NCI-H748 treated with DMSO at 0.1 percent for 48 hours (cell line): ENCODE measurements at regions not wholly inside any gene's neighbourhood (a gene's known extent, or its start where the extent isn't known, plus 50 kb on each side); places are given as distances from the start of the nearest gene placed in this dataset.

Experiments used
- DNase-seq: peaks from one replicate; lab custom pipeline; 2025; lab: John Stamatoyannopoulos, UW

DNA sequence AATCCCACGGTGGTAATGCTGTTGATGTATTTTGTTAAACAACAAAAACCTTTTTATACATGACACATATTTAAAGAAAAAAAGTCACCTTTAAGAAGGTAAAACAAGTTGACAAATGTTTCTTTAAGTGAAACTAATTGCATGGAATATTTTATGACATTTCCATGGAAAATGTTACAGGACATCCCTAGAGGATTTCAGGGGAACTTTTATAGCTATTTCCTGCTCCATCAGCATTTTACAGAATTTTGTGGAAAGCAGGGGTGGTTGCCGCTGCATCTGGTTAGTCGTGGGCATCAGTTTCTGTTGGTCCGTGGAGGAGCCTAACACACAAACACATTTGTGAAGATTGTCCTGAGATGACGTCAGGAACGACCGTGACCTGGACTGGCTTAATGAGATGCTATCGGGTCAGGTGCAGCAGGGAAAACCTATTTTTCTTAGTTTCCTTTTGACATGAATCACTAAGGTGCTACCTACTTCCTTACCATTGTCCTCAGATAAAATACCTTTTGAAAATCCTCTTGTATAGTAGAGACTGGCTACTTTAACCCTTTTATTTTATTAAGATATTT is 305.1 kb downstream of the MAP2K6 start:
- no peak for DNase-seq

- DNase-seq, result no peak
These were observed 308.0 kb downstream of the MAP2K6 start for GRCh38 chr17:69722518-69722917.

GRCh38 chr17:69723316-69723715 is 308.8 kb downstream of the MAP2K6 start:
- DNase-seq, result no peak

GRCh38 chr17:69723741-69724140 is 309.2 kb downstream of the MAP2K6 start:
- no peak for DNase-seq

GRCh38 chr17:69724238-69724637 is 309.7 kb downstream of the MAP2K6 start:
- no peak for DNase-seq

- no peak for DNase-seq
These were observed 310.6 kb downstream of the MAP2K6 start for GRCh38 chr17:69725146-69725545.

DNA sequence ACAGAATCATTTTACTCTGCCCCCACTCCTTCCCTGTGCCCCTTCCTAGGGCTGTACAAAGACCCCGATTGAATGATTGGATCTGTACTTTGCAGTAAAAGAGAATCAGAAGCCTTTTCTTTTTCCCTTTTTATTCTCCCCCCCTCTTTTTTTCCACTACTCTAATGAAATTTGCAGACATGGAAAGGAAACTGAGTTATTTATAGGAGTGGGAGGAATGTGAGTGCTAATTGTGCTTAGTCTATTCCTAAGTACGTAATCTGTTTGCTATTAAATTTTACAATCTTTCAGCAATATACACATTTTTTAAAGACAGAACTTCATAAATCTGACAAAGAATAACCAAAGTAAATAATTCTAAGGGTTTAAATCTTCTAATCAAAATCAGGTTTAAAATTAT is 314.3 kb downstream of the MAP2K6 start:
- no peak for DNase-seq

DNA sequence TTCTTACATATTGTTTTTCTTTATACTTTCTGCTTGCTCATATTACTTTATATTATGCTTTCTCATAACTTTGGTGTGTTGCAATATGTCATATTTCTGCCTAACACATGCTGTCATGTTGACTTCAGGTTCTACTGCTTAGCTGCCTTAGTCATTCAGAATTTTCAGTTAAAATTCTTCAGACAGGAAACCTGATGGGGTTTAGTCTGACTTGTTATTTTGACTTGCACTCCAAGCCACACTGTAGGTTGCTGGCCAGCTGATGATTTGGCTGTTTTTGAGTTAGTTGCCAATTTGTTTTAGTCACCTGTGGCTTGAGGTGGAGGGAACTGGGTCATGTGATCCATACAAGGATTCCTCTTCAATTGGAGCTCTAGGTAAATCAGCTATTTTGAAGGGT is 315.4 kb downstream of the MAP2K6 start:
- no peak for DNase-seq

GRCh38 chr17:69732272-69732918 is 317.9 kb downstream of the MAP2K6 start:
- DNase-seq, result no peak

DNA sequence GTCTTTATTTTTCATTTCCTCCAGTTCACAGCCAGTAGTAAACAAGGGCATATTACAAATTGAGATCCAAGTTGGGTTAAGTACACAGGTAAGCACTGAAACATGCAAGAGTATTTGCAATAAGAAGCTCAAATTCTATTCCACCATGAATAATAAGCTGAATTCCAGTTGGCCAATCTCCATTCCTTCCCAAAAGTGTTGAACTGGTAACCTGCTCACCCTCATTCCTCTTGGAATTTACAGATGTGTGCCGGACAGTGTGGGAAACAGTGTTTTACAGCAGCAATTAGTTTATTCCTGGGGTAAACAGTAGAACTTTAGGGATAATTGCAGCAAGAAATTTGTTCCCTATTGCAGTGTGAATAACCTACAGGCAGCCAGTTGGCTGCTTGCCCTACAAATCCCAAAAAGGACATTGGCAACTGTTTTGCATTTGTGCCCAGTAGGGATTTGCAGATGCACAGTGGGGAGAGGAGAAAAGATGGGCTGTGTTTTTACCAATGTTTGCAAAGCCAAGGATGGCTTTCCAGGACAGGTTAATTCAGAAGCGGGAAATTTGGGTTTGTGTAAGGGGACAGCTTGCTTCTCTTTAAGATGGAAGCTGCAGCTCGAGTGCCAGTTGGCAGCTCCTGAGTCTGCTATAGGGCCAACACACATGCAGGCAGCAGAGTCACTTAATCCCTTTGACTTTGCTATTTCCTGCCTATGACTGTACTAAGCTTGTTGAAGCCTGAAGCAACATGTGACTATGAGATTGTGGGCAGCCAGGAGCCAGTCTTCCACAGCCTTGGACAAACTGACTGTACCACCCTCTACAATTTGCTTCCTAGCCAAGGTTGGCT is 318.9 kb downstream of the MAP2K6 start:
- no peak for DNase-seq

DNA sequence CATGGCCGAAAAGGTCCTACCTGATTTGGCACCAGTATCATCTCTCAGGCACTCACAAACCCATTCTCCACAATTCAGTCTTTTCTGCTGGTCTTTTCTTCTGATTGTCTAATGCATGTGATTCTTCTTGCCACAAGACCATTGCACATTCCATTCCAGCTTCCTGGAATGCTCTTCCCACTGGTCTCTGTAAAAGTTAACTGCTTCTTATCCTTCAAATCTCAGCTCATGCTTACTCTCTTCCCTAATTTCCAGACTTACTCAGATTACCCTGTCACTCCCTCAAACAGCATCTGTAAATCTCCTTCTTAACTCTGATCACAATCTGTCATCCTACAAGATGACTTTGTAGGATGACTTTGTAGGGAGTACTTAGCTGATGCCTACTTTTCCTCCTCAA is 320.2 kb downstream of the MAP2K6 start:
- no peak for DNase-seq

DNA sequence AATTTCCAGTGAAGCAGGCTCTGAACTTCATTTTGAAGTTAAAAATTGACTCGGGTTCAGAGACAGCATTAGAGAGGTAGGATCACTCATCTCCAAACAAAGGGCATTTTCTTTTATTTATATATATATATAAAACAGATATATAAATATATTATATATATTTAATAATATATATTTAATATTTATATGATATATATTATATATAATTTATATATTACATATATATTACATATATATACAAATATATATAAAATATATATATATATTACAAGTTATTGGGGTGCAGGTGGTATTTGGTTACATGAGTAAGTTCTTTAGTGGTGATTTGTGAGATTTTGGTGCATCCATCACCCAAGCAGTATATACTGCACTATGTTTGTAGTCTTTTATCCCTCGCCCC is 320.8 kb downstream of the MAP2K6 start:
- no peak for DNase-seq

GRCh38 chr17:69743091-69743490 is 328.6 kb downstream of the MAP2K6 start:
- DNase-seq, result no peak

GRCh38 chr17:69744512-69745070 is 330.1 kb downstream of the MAP2K6 start:
- no peak for DNase-seq

DNA sequence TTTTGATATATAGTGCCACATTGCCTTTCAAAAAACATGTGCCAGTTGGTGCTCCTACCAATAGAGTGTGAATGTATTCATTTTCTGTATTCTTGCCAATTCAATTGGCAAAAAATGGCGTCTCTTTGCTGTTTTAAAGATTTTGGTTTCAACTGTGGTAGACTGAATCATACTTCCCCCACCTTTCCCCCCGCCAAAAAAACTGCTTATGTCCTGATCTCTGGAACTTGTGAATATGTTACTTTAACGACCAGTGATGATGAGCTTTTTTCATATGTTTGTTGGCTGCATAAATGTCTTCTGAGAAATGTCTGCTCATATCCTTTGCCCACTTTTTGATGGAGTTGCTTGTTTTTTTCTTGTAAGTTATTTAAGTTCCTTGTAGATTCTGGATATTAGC is 325.1 kb upstream of the KCNJ16 start:
- DNase-seq, result no peak

- no peak for DNase-seq
These were observed 317.2 kb upstream of the KCNJ16 start for GRCh38 chr17:69757688-69758430.

DNA sequence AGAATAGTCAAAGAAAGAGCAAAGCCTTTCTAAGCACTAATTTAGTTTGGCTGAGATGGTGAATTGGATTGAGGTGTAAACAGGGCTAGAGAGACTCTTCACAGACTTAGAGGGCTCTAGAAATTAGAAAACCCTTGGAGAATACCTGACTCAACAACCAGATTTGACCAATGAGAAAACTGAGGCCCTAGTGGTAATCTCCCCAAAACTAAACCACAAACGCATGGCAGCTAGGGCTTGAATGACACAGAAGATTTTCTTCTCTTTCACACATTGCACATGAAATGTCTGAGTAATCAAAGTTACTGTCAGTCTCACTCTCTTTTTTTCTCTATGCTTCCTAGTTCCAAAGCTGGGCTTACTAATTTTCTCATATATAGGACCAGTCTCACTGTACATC is 314.5 kb upstream of the KCNJ16 start:
- no peak for DNase-seq

- no peak for DNase-seq
These were observed 314.0 kb upstream of the KCNJ16 start for GRCh38 chr17:69761011-69761410.

DNA sequence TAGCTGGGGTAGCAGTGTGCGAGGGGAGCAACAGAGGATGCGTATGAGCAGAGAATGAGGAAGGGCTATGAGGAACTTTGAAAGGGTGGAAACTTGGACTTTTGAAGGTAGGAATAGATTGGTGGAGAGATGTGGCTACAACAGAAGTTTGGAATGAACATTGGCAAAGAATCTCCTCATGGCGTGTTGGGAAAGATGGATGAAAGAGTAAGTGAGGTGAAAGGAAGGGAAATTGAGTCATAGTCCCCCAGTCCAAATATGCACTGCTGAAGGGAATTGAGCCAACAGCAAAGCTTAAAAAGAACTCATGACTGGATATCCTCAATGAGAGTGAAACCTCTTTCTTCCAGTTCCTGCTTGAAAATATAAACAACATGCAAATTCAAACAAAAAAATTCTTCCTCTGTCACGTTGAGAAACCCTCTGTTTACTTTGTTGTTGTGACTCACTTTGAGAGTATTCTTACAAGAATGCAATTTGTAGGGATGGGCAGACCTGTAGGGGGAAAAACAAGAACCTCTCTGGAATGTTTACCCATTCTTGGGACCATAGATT is 313.2 kb upstream of the KCNJ16 start:
- no peak for DNase-seq

- DNase-seq, result no peak
These were observed 312.7 kb upstream of the KCNJ16 start for GRCh38 chr17:69762359-69762758.

DNA sequence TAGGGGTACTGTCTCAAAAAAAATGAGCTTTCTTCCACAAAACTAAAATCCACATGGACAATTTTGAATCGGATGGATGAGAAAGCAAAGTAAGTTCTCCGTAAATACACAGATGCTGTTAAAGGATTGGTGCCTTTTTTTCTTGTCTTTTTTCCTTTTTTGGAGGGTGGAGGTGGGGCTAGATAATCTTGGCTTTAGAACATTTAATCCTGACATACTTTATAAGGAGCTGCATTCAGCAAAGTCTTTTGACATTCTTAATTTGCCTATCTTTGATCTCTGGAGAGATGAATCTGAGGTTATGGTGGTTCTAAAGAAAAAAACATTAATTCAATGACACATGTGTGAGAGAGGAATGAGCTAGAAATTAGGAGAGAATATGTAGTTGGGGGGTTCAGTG is 312.3 kb upstream of the KCNJ16 start:
- no peak for DNase-seq

GRCh38 chr17:69763503-69763902 is 311.5 kb upstream of the KCNJ16 start:
- no peak for DNase-seq
